K562 (cell line): ENCODE measurements at regions not wholly inside any gene's neighbourhood (a gene's known extent, or its start where the extent isn't known, plus 50 kb on each side); places are given as distances from the start of the nearest gene placed in this dataset.

Experiments used
- ATAC-seq: fragments of 200-7000 bp; cut with Tn5 transposase; 3 replicates; pipeline ENCODE4 v1.9.1; 2020; ENCODE audit warnings: moderate library complexity
- BruUV-seq: library from RNA; stranded (reverse); fragments of 400-500 nt; replicated peaks from 2 replicates; lab custom pipeline; 2021; lab: Mats Ljungman, UMichigan
- CTCF ChIA-PET: fragments of 300-600 bp; formaldehyde crosslinking; extraction: SDS; loops from one replicate; lab custom pipeline; 2021; ENCODE audit warnings: low intra/inter-chr PET ratio; lab: Yijun Ruan, JAX
- POLR2A ChIA-PET: fragments of 300-600, 350-650 bp; sonication (Branson Sonifier 250); formaldehyde crosslinking; extraction: SDS; loops from one replicate; lab custom pipeline; 2021; ENCODE audit warnings: antibody characterized with exemption, inconsistent platforms; lab: Yijun Ruan, JAX
- DNase-seq, 4 experiments: peaks; one replicate each; pipeline versions ENCODE4 v3.0.0 to v3.0.0-alpha.2; 2011 to 2018; ENCODE audit warnings: low spot score in 3 of 4, mixed read lengths in 3 of 4; ENCODE audit errors: extremely low read depth in 1 of 4
- FAIRE-seq: peaks from 2 replicates; lab custom pipeline; 2011; peaks lifted over from hg19 to GRCh38; lab: Jason Lieb, UNC
- H2AFZ ChIP-seq: 2 replicates; pipeline ENCODE4 v1.6.0; 2011; ENCODE audit warnings: low read depth, low read length, control low read depth, inconsistent platforms
- H3K27ac ChIP-seq: fragments of 200-600 bp; 3 replicates; pipeline ENCODE4 v1.8.0; 2011; ENCODE audit warnings: low read depth, mild to moderate bottlenecking, control low read depth, inconsistent platforms, low read length, moderate library complexity, mixed read lengths; ENCODE audit errors: extremely low read depth
- H3K27me3 ChIP-seq, 2 experiments: fragments of 300-600 bp in 1 of 2; 2 replicates in 1 of 2; 3 replicates in 1 of 2; pipeline versions ENCODE4 v1.6.0 to v1.8.0; 2011; ENCODE audit warnings: inconsistent platforms in 2 of 2, low read length in 2 of 2, mild to moderate bottlenecking in 1 of 2, mixed read lengths in 1 of 2, moderate library complexity in 1 of 2; ENCODE audit not compliant: control insufficient read depth in 2 of 2, insufficient read depth in 2 of 2
- H3K36me3 ChIP-seq: fragments of 300-600 bp; 3 replicates; pipeline ENCODE4 v1.8.0; 2011; ENCODE audit warnings: mild to moderate bottlenecking, low read length, inconsistent platforms; ENCODE audit not compliant: control insufficient read depth, insufficient read depth
- H3K4me1 ChIP-seq, 2 experiments: fragments of 200-600 bp in 1 of 2; replicated peaks in 1 of 2; 2 replicates in 1 of 2; 3 replicates in 1 of 2; pipeline versions ENCODE4 v1.5.1 to v1.8.0; 2011; ENCODE audit warnings: inconsistent platforms in 2 of 2, low read length in 2 of 2, mild to moderate bottlenecking in 1 of 2, mixed read lengths in 1 of 2, moderate library complexity in 1 of 2; ENCODE audit not compliant: control insufficient read depth in 2 of 2, insufficient read depth in 2 of 2
- H3K4me2 ChIP-seq: 2 replicates; pipeline ENCODE4 v1.6.1; 2011; ENCODE audit warnings: low read length, control low read depth, inconsistent platforms, mixed read lengths; ENCODE audit not compliant: insufficient read depth
- H3K4me3 ChIP-seq: fragments of 200-600 bp; sonication (generic), shearing (Covaris generic); 2 replicates; pipeline ENCODE4 v1.5.1; 2016; ENCODE audit warnings: control low read depth, inconsistent platforms
- H3K79me2 ChIP-seq: fragments of 200-600 bp; 3 replicates; pipeline ENCODE4 v1.8.0; 2011; ENCODE audit warnings: low read length, inconsistent platforms; ENCODE audit not compliant: control insufficient read depth, insufficient read depth
- H3K9ac ChIP-seq, 2 experiments: 2 replicates each; pipeline versions ENCODE4 v1.6.0 to v1.6.1; 2011; ENCODE audit warnings: low read depth in 2 of 2, low read length in 2 of 2, control low read depth in 1 of 2, inconsistent platforms in 1 of 2, mild to moderate bottlenecking in 1 of 2, mixed read lengths in 1 of 2; ENCODE audit not compliant: insufficient read depth in 1 of 2
- H3K9me1 ChIP-seq: one replicate; pipeline ENCODE4 v1.6.0; 2011; ENCODE audit warnings: inconsistent platforms, mild to moderate bottlenecking, low read length, moderate library complexity; ENCODE audit not compliant: control insufficient read depth, insufficient read depth
- H3K9me3 ChIP-seq: replicated peaks from 2 replicates; pipeline ENCODE4 v1.5.1; 2011; ENCODE audit warnings: low read depth, low read length, inconsistent platforms; ENCODE audit not compliant: control insufficient read depth, insufficient read depth
- H4K20me1 ChIP-seq: replicated peaks from 2 replicates; pipeline ENCODE4 v1.6.1; 2011; ENCODE audit warnings: low read length, inconsistent platforms, mixed read lengths; ENCODE audit not compliant: control insufficient read depth, insufficient read depth
- CBX1 ChIP-seq: sonication (generic); IDR thresholded peaks from 2 replicates; pipeline ENCODE4 v1.6.1; 2016; ENCODE audit warnings: antibody characterized with exemption, low read depth, mild to moderate bottlenecking
- DDX20 ChIP-seq: fragments of 450-650 bp; IDR thresholded peaks from 2 replicates; pipeline ENCODE4 v1.6.1; 2016; ENCODE audit warnings: missing genetic modification characterization, low read depth, mild to moderate bottlenecking, missing compliant biosample characterization, moderate library complexity
- ILK ChIP-seq: fragments of 450-650 bp; IDR thresholded peaks from 2 replicates; pipeline ENCODE4 v1.6.1; 2016; ENCODE audit warnings: missing genetic modification characterization, low read depth, mild to moderate bottlenecking, missing compliant biosample characterization, moderate library complexity, borderline replicate concordance
- SMARCB1 ChIP-seq: IDR thresholded peaks from 2 replicates; pipeline ENCODE4 v1.6.1; 2011; ENCODE audit warnings: improper control_type of control experiment, low read depth; ENCODE audit not compliant: insufficient read length
- WGBS: fragments of 100-300 bp; shearing (Covaris generic); methylation state at CpG from one replicate; pipeline ENCODE4 v1.1.6; 2016; ENCODE audit warnings: low coverage, mixed read lengths; ENCODE audit not compliant: insufficient coverage; ENCODE audit errors: missing lambda C conversion rate; 5-methylcytosine and 5-hydroxymethylcytosine counted together
- in situ Hi-C: fragments of 300-500 bp; cut with MboI; formaldehyde crosslinking; loops from 4 replicates; pipeline ENCODE4 v1.15.0; 2018; ENCODE audit warnings: inconsistent platforms, mixed read lengths
- intact Hi-C: fragments of 100-400 bp; cut with micrococcal nuclease; formaldehyde crosslinking; loops from 2 replicates; pipeline ENCODE4 v1.14.2; 2022
- TF ChIP-seq, protein P1 (sequence below): fragments of 450-650 bp; formaldehyde crosslinking; IDR thresholded peaks from 2 replicates; pipeline ENCODE4 v1.4.0; 2020; ENCODE audit warnings: mild to moderate bottlenecking, moderate library complexity

DNA sequence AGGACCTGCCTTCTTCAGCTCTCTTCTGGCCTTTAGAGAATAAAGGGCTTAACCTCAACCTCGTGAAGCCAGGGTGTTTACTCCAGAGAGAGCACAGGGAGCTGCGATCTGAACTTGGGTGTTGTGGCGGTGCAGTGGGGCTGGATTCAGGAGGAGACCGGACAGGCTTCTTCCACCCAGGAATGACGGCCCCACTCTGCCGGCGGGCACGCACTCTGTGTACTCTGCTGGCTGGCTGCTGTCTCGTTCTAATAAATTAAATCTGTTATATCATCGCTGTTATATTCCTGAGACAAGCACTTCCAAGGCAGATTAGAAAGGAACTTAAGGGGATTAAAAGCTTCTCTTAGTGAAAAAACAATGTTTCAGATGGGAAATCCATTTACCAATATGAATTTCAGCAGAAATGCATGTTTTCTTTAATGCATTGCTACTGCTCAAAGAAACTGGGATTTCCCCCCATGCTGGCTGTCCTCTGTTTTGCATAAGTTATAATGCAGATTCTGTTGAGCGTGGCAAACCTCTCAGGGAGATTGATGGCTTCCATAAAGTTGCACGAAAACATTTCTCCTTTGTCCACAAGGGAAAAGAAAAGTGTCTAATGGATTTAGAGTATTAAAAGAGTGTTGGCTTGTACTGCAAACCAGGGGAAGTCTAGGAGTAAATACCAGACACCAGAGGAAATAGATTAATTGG lies 168.6 kb upstream of the IRX3 start:
- peaks cover 0 to 25% of the 10 kb centered on the region in 2 experiments; a peak in 2 of 5 replicates for H3K27me3 ChIP-seq
- H4K20me1 ChIP-seq, result no peaks in the 10 kb centered on the region
- ATAC-seq, result no peak
- intact Hi-C loops, result no loop called here
- DNase-seq, result no peak
- in situ Hi-C loops, result no loop called here
- H3K27ac ChIP-seq, result no peak overlapping the region
- no peaks in the 10 kb centered on the region for H3K9me3 ChIP-seq
- no TSS peak for BruUV-seq
- ChIA-PET CTCF (no interaction called here), POLR2A (interaction anchor here (0.6 kb wide), 1 partner anchor 325 kb away, joined by 3 read pairs; no protein-coding TSS in a partner anchor)
- H3K9ac ChIP-seq, result no peak overlapping the region
- no peak for FAIRE-seq
- H3K4me2 ChIP-seq, result no peak overlapping the region
- H3K4me1 ChIP-seq, result no peaks in the 10 kb centered on the region
- H2AFZ ChIP-seq, result no peak overlapping the region
- no peaks in the 10 kb centered on the region for H3K79me2 ChIP-seq
- H3K4me3 ChIP-seq, result no peak overlapping the region
- TF ChIP-seq SMARCB1, result no peak
- TF ChIP-seq, protein P1, sequence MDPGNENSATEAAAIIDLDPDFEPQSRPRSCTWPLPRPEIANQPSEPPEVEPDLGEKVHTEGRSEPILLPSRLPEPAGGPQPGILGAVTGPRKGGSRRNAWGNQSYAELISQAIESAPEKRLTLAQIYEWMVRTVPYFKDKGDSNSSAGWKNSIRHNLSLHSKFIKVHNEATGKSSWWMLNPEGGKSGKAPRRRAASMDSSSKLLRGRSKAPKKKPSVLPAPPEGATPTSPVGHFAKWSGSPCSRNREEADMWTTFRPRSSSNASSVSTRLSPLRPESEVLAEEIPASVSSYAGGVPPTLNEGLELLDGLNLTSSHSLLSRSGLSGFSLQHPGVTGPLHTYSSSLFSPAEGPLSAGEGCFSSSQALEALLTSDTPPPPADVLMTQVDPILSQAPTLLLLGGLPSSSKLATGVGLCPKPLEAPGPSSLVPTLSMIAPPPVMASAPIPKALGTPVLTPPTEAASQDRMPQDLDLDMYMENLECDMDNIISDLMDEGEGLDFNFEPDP (CRISPR knock-in tag), result no peak
- no peak for TF ChIP-seq DDX20 (tag)
- no peak for TF ChIP-seq CBX1
- no peak for TF ChIP-seq ILK (tag)
- no peaks in the 10 kb centered on the region for H3K9me1 ChIP-seq
- under 1% methylated on average over 12 of the region's 12 CpGs for WGBS
- no peaks in the 10 kb centered on the region for H3K36me3 ChIP-seq
